Panc1 (cell line): ENCODE measurements at regions not wholly inside any gene's neighbourhood (a gene's known extent, or its start where the extent isn't known, plus 50 kb on each side); places are given as distances from the start of the nearest gene placed in this dataset.

Experiments used
- ATAC-seq: fragments of 200-7000 bp; cut with Tn5 transposase; 2 replicates; pipeline ENCODE4 v1.9.1; 2020; ENCODE audit warnings: mild to moderate bottlenecking, moderate library complexity
- BruUV-seq: library from RNA; stranded (reverse); fragments of 400-500 nt; replicated peaks from 2 replicates; lab custom pipeline; 2021; lab: Mats Ljungman, UMichigan
- CTCF ChIA-PET: fragments of 300-600 bp; sonication (Branson Sonifier 250); formaldehyde crosslinking; loops from one replicate; lab custom pipeline; 2022; ENCODE audit warnings: antibody characterized with exemption; lab: Charles Lee
- POLR2A ChIA-PET: fragments of 300-600 bp; sonication (Branson Sonifier 250); formaldehyde crosslinking; loops from one replicate; lab custom pipeline; 2022; ENCODE audit warnings: antibody characterized with exemption; lab: Charles Lee
- DNase-seq: peaks from one replicate; pipeline ENCODE4 v3.0.0-alpha.2; 2010; ENCODE audit warnings: low read depth, low spot score
- H3K27ac ChIP-seq: 2 replicates; pipeline ENCODE4 v1.5.1; 2011; ENCODE audit warnings: mild to moderate bottlenecking, low read length, inconsistent platforms
- H3K27me3 ChIP-seq: fragments of 200-500 bp; sonication (Bioruptor generic); 2 replicates; pipeline ENCODE4 v1.6.0; 2014; ENCODE audit warnings: low read length, inconsistent platforms; ENCODE audit not compliant: control insufficient read depth, insufficient read depth
- H3K36me3 ChIP-seq: fragments of 200-500 bp; sonication (Bioruptor generic); 2 replicates; pipeline ENCODE4 v1.5.1; 2014; ENCODE audit warnings: inconsistent platforms, mild to moderate bottlenecking, low read length, moderate library complexity; ENCODE audit not compliant: control insufficient read depth, insufficient read depth
- H3K4me1 ChIP-seq: 2 replicates; pipeline ENCODE4 v1.5.1; 2011; ENCODE audit warnings: inconsistent platforms, mild to moderate bottlenecking, low read length, moderate library complexity; ENCODE audit not compliant: control insufficient read depth, insufficient read depth
- H3K4me3 ChIP-seq, 2 experiments: 2 replicates each; pipeline ENCODE4 v1.5.1; 2011 to 2012; ENCODE audit warnings: low read depth in 2 of 2, low read length in 2 of 2, mild to moderate bottlenecking in 2 of 2, inconsistent platforms in 1 of 2, moderate library complexity in 1 of 2
- H3K9me3 ChIP-seq: fragments of 200-500 bp; sonication (Bioruptor generic); 2 replicates; pipeline ENCODE4 v1.5.1; 2014; ENCODE audit warnings: low read depth, mild to moderate bottlenecking, inconsistent platforms, low read length, moderate library complexity; ENCODE audit not compliant: control insufficient read depth, insufficient read depth
- POLR2AphosphoS5 ChIP-seq: IDR thresholded peaks from 2 replicates; pipeline ENCODE4 v1.6.1; 2012; ENCODE audit warnings: mild to moderate bottlenecking, low read depth, low read length, moderate library complexity
- SIN3A ChIP-seq: IDR thresholded peaks from 2 replicates; pipeline ENCODE4 v1.6.1; 2012; ENCODE audit warnings: low read depth, mild to moderate bottlenecking, low read length, moderate library complexity, borderline replicate concordance; ENCODE audit not compliant: insufficient read depth
- TCF7L2 ChIP-seq: IDR thresholded peaks from 2 replicates; pipeline ENCODE4 v1.6.1; 2011; ENCODE audit warnings: mild to moderate bottlenecking, low read depth, low read length, inconsistent platforms
- in situ Hi-C: cut with HindIII; loops from 2 replicates; pipeline ENCODE4 v1.10.0; 2016; ENCODE audit warnings: low sequenced_read_pairs, low pct_unique_long_range_greater_than_20kb
- intact Hi-C: fragments of 100-400 bp; cut with micrococcal nuclease; formaldehyde crosslinking; loops from one replicate; pipeline ENCODE4 v1.10.0; 2022; ENCODE audit not compliant: unreplicated experiment
- TF ChIP-seq, protein P1 (sequence below): fragments of 450-650 bp; IDR thresholded peaks from 2 replicates; pipeline ENCODE4 v1.5.1; 2017; ENCODE audit warnings: mild to moderate bottlenecking
- TF ChIP-seq, protein P2 (sequence below), 2 experiments: IDR thresholded peaks; 2 replicates each; pipeline ENCODE4 v1.6.1; 2011 to 2012; ENCODE audit warnings: low read depth in 2 of 2, control low read depth in 1 of 2, low read length in 1 of 2, mild to moderate bottlenecking in 1 of 2, moderate library complexity in 1 of 2; ENCODE audit not compliant: insufficient read depth in 1 of 2

DNA sequence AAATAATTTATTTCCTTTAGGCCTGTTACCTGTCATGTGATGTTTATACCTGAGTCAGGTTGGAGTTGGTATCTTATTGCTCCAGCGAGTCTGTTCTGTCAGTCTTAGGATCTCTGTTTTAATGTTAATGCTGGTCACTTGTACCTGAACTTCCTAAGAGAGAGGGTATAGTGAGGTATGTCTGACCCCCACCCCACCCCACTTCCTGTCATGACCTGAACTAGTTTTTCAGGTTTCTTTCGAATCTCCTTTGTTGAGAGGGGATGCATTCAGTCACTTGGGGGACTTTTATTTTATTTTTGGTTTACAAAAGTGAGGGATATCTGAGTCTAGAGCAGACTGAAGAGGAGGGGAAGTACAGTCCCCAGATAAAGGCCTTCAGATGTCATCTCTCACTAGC, 769.0 kb upstream of the COBL start:
- intact Hi-C loops: no loop called here
- TF ChIP-seq SIN3A (no peak), POLR2AphosphoS5 (no peak), TCF7L2 (no peak)
- TF ChIP-seq, protein P1, sequence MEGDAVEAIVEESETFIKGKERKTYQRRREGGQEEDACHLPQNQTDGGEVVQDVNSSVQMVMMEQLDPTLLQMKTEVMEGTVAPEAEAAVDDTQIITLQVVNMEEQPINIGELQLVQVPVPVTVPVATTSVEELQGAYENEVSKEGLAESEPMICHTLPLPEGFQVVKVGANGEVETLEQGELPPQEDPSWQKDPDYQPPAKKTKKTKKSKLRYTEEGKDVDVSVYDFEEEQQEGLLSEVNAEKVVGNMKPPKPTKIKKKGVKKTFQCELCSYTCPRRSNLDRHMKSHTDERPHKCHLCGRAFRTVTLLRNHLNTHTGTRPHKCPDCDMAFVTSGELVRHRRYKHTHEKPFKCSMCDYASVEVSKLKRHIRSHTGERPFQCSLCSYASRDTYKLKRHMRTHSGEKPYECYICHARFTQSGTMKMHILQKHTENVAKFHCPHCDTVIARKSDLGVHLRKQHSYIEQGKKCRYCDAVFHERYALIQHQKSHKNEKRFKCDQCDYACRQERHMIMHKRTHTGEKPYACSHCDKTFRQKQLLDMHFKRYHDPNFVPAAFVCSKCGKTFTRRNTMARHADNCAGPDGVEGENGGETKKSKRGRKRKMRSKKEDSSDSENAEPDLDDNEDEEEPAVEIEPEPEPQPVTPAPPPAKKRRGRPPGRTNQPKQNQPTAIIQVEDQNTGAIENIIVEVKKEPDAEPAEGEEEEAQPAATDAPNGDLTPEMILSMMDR: no peak
- TF ChIP-seq, protein P2, sequence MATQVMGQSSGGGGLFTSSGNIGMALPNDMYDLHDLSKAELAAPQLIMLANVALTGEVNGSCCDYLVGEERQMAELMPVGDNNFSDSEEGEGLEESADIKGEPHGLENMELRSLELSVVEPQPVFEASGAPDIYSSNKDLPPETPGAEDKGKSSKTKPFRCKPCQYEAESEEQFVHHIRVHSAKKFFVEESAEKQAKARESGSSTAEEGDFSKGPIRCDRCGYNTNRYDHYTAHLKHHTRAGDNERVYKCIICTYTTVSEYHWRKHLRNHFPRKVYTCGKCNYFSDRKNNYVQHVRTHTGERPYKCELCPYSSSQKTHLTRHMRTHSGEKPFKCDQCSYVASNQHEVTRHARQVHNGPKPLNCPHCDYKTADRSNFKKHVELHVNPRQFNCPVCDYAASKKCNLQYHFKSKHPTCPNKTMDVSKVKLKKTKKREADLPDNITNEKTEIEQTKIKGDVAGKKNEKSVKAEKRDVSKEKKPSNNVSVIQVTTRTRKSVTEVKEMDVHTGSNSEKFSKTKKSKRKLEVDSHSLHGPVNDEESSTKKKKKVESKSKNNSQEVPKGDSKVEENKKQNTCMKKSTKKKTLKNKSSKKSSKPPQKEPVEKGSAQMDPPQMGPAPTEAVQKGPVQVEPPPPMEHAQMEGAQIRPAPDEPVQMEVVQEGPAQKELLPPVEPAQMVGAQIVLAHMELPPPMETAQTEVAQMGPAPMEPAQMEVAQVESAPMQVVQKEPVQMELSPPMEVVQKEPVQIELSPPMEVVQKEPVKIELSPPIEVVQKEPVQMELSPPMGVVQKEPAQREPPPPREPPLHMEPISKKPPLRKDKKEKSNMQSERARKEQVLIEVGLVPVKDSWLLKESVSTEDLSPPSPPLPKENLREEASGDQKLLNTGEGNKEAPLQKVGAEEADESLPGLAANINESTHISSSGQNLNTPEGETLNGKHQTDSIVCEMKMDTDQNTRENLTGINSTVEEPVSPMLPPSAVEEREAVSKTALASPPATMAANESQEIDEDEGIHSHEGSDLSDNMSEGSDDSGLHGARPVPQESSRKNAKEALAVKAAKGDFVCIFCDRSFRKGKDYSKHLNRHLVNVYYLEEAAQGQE (IDR thresholded peaks at IDR 0.05; ENCODE audit: insufficient read depth in 1 of 2, low read depth in 2 of 2, low read length in 1 of 2): no peak
- BruUV-seq: no TSS peak
- Histone ChIP-seq H3K36me3 (no peaks in the 10 kb centered on the region), H3K27ac (no peak overlapping the region), H3K9me3 (no peaks in the 10 kb centered on the region), H3K27me3 (no peaks in the 10 kb centered on the region), H3K4me3 (no peak overlapping the region), H3K4me1 (no peaks in the 10 kb centered on the region)
- no peak for DNase-seq
- no peak for ATAC-seq
- in situ Hi-C loops: no loop called here
- ChIA-PET CTCF (no interaction called here), POLR2A (no interaction called here)

DNA sequence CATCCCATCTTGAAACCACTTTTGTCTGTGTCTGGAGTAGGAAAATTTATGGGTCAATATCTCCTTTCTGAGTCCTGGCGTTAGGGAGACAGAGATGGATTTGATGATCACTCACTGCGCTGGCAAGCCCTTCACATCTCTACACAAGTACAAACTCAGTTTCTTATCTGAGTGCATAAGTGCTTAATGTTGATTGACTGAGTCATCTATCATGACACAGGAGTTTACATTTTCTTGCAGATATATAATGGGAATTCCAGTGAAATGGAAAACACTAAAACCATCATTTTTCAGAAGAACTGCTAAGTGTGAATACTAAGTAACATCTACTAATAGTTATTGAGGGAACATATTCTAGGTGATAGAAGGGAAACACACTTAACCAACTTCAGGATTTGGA, 763.9 kb upstream of the COBL start:
- in situ Hi-C loops: no loop called here
- H3K9me3 ChIP-seq: no peaks in the 10 kb centered on the region
- no TSS peak for BruUV-seq
- CTCF ChIA-PET: no interaction called here
- H3K4me1 ChIP-seq: no peaks in the 10 kb centered on the region
- H3K27me3 ChIP-seq: no peaks in the 10 kb centered on the region
- H3K27ac ChIP-seq: no peak overlapping the region
- no peak overlapping the region for H3K4me3 ChIP-seq
- no peak for DNase-seq
- H3K36me3 ChIP-seq: no peaks in the 10 kb centered on the region
- TF ChIP-seq, protein P2 (IDR thresholded peaks at IDR 0.05; ENCODE audit: insufficient read depth in 1 of 2, low read depth in 2 of 2, low read length in 1 of 2): no peak
- TF ChIP-seq SIN3A: no peak
- TF ChIP-seq POLR2AphosphoS5: no peak
- no peak for TF ChIP-seq TCF7L2
- TF ChIP-seq, protein P1: no peak
- no peak for ATAC-seq
- intact Hi-C loops: no loop called here
- POLR2A ChIA-PET: no interaction called here
